Thyroid gland (tissue), 4 donors: ENCODE measurements at regions not wholly inside any gene's neighbourhood (a gene's known extent, or its start where the extent isn't known, plus 50 kb on each side); places are given as distances from the start of the nearest gene placed in this dataset.

ENCODE experiments used
- DNase-seq, 2 donors: peaks; one replicate each; pipeline ENCODE4 v3.0.0-alpha.2; 2019
- H3K27ac ChIP-seq, 3 donors: fragments of 200-600 bp; sonication (generic); 1 replicate in 2 of 3; 2 replicates in 1 of 3; pipeline ENCODE4 v1.5.1; 2016 to 2019; ENCODE audit warnings: mild to moderate bottlenecking in 1 of 3, moderate library complexity in 1 of 3
- H3K27me3 ChIP-seq: fragments of 200-600 bp; sonication (generic); one replicate; pipeline ENCODE4 v1.5.1; 2019
- H3K36me3 ChIP-seq, 2 donors: fragments of 200-600 bp; sonication (generic); one replicate each; pipeline ENCODE4 v1.5.1; 2016 to 2019
- H3K4me1 ChIP-seq, 2 donors: fragments of 200-600 bp; sonication (generic); one replicate each; pipeline ENCODE4 v1.5.1; 2017 to 2019
- H3K4me3 ChIP-seq, 3 donors: fragments of 200-600 bp; sonication (generic); replicated peaks in 1 of 3; 1 replicate in 2 of 3; 2 replicates in 1 of 3; pipeline ENCODE4 v1.5.1; 2016; ENCODE audit warnings: mild to moderate bottlenecking in 1 of 3
- H3K9me3 ChIP-seq: fragments of 200-600 bp; sonication (generic); one replicate; pipeline ENCODE4 v1.5.1; 2017
- CTCF ChIP-seq, 6 experiments: fragments of 200-600 bp in 3 of 6; fragments of 450-650 bp in 3 of 6; sonication (generic) in 3 of 6; IDR thresholded peaks; one replicate each; pipeline ENCODE4 v1.5.1; 2016 to 2019; ENCODE audit warnings: antibody characterized with exemption in 6 of 6, mild to moderate bottlenecking in 2 of 6, inconsistent platforms in 1 of 6, moderate library complexity in 1 of 6
- POLR2A ChIP-seq, 2 donors: fragments of 450-650 bp; IDR thresholded peaks; one replicate each; pipeline ENCODE4 v1.6.1; 2017; ENCODE audit warnings: antibody characterized with exemption in 2 of 2, mild to moderate bottlenecking in 2 of 2, moderate library complexity in 1 of 2
- WGBS, 2 donors: methylation state at CpG; one replicate each; pipeline ENCODE4 v1.1.5; 2017; 5-methylcytosine and 5-hydroxymethylcytosine counted together
- intact Hi-C: fragments of 100-400 bp; cut with DNase I; formaldehyde crosslinking; loops from one replicate; pipeline ENCODE4 v1.15.1; 2023

- intact Hi-C loops: no loop called here
- no peak for DNase-seq
- no peaks in the 10 kb centered on the region for H3K9me3 ChIP-seq
- no peaks in the 10 kb centered on the region for H3K36me3 ChIP-seq
- H3K27me3 ChIP-seq: no peaks in the 10 kb centered on the region
- no peak overlapping the region for H3K27ac ChIP-seq
- WGBS, 2 donors: 85 to 94% methylated on average over 4 of the region's 4 CpGs
- TF ChIP-seq POLR2A (IDR thresholded peaks at IDR 0.05) (no peak), CTCF (IDR thresholded peaks at IDR 0.05) (no peak)
- H3K4me1 ChIP-seq: no peaks in the 10 kb centered on the region
- H3K4me3 ChIP-seq: no peak overlapping the region
These were observed 126.4 kb upstream of the ZBED5 start for GRCh38 chr11:10984250-10984649.

DNA sequence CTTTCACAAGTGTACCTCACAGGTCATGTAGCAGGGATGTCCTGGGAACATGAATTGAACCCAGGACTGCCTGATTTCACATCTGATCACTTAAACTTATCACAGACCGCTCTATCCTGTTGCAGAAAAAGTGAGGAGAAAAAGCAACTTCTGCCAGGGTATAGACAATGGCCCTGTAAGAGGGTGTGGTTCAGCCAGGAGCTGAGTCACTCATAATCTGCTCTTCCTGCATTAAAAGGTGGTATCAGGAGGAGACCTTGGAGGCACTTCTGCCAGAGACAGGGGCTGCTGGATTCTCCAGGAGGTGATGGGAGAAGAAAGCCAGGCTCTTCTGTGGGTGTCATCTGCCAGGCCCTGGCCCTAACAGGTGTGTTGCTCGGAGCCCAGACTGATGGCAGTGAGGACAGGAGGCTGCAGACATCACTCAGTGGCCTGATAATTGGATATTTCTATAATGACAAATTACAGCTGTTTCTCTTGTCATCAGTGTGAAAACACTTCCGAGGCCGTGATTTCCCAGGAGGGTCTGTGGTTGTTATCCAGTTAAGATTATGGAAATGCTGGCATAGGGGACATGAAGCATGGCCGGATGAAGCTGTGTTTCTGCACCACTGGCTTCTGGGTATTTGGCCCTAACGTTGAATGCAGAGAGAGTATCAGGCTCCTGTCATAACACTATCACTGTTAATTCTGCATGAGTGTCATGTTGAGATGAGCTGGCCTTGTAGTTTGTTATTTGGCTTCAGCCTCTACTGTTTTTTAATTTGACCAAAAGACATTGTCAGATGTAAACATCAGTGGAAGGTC is 125.1 kb upstream of the ZBED5 start:
- 36 to 65% methylated on average over 6 of the region's 6 CpGs for WGBS, 2 donors
- Histone ChIP-seq H3K27me3 (no peaks in the 10 kb centered on the region), H3K36me3 (no peaks in the 10 kb centered on the region), H3K4me3 (no peak overlapping the region), H3K27ac (no peak overlapping the region), H3K4me1 (no peaks in the 10 kb centered on the region), H3K9me3 (no peaks in the 10 kb centered on the region)
- peak; percentile 3 to 4 for DNase-seq
- TF ChIP-seq POLR2A (IDR thresholded peaks at IDR 0.05): no peak
- intact Hi-C loops: no loop called here

GRCh38 chr11:10979529-10979928 is 121.7 kb upstream of the ZBED5 start:
- Histone ChIP-seq H3K4me1 (no peaks in the 10 kb centered on the region), H3K27me3 (no peaks in the 10 kb centered on the region), H3K36me3 (no peaks in the 10 kb centered on the region), H3K27ac (no peak overlapping the region), H3K4me3 (no peak overlapping the region), H3K9me3 (no peaks in the 10 kb centered on the region)
- WGBS, 2 donors: 70 to 75% methylated on average over 3 of the region's 3 CpGs
- intact Hi-C loops: no loop called here
- no peak for DNase-seq
- no peak for TF ChIP-seq CTCF (IDR thresholded peaks at IDR 0.05)
- TF ChIP-seq POLR2A (IDR thresholded peaks at IDR 0.05): no peak

- no peak for TF ChIP-seq POLR2A (IDR thresholded peaks at IDR 0.05)
- no peak for TF ChIP-seq CTCF (IDR thresholded peaks at IDR 0.05)
- WGBS, 2 donors: 89 to 98% methylated on average over 1 of the region's 1 CpG
- intact Hi-C loops: no loop called here
- H3K9me3 ChIP-seq: no peaks in the 10 kb centered on the region
- DNase-seq: no peak
- no peaks in the 10 kb centered on the region for H3K36me3 ChIP-seq
- H3K4me1 ChIP-seq: no peaks in the 10 kb centered on the region
- no peaks in the 10 kb centered on the region for H3K27me3 ChIP-seq
- no peak overlapping the region for H3K4me3 ChIP-seq
- H3K27ac ChIP-seq: no peak overlapping the region
These were observed 120.3 kb upstream of the ZBED5 start for GRCh38 chr11:10978198-10978597.

- no peak overlapping the region for H3K27ac ChIP-seq
- no peaks in the 10 kb centered on the region for H3K27me3 ChIP-seq
- H3K4me3 ChIP-seq: no peak overlapping the region
- no peak for DNase-seq
- intact Hi-C loops: no loop called here
- H3K9me3 ChIP-seq: no peaks in the 10 kb centered on the region
- 57 to 78% methylated on average over 2 of the region's 2 CpGs for WGBS, 2 donors
- H3K4me1 ChIP-seq: no peaks in the 10 kb centered on the region
- H3K36me3 ChIP-seq: no peaks in the 10 kb centered on the region
- TF ChIP-seq POLR2A (IDR thresholded peaks at IDR 0.05) (no peak), CTCF (IDR thresholded peaks at IDR 0.05) (no peak)
These were observed 117.5 kb upstream of the ZBED5 start for GRCh38 chr11:10975287-10975721.
